A549 (cell line): ENCODE measurements at regions not wholly inside any gene's neighbourhood (a gene's known extent, or its start where the extent isn't known, plus 50 kb on each side); places are given as distances from the start of the nearest gene placed in this dataset.

ENCODE experiments used
- CHD2 ChIP-seq: fragments of 150-350 bp; IDR thresholded peaks from 2 replicates; pipeline ENCODE4 v1.6.1; 2014; ENCODE audit warnings: low read length; ENCODE audit not compliant: partially characterized antibody
- EP300 ChIP-seq, 2 experiments: fragments of >200 bp; sonication (Bioruptor Twin); formaldehyde crosslinking; IDR thresholded peaks; 2 replicates in 1 of 2; 3 replicates in 1 of 2; pipeline ENCODE4 v1.6.1; 2016 to 2017
- KDM1A ChIP-seq: fragments of 200-600 bp; sonication (generic); IDR thresholded peaks from 2 replicates; pipeline ENCODE4 v1.6.1; 2016; ENCODE audit warnings: low read depth, mild to moderate bottlenecking
- SMC3 ChIP-seq: fragments of >200 bp; sonication (Bioruptor Twin); formaldehyde crosslinking; IDR thresholded peaks from 3 replicates; pipeline ENCODE4 v1.6.1; 2018; ENCODE audit warnings: inconsistent platforms
- ZFP36 ChIP-seq: fragments of 450-650 bp; IDR thresholded peaks from 2 replicates; pipeline ENCODE4 v1.6.1; 2014; ENCODE audit warnings: borderline replicate concordance; ENCODE audit not compliant: partially characterized antibody
- ZSCAN20 ChIP-seq: fragments of 250-450 bp; sonication (Bioruptor Pico); IDR thresholded peaks from 2 replicates; pipeline ENCODE4 v1.8.0; 2022; ENCODE audit warnings: mild to moderate bottlenecking, moderate library complexity
- TF ChIP-seq, protein P1 (sequence below): fragments of >200 bp; sonication (Bioruptor Twin); formaldehyde crosslinking; IDR thresholded peaks from 3 replicates; pipeline ENCODE4 v1.5.1; 2016
- TF ChIP-seq, protein P2 (sequence below): fragments of 450-650 bp; IDR thresholded peaks from 2 replicates; pipeline ENCODE4 v1.6.1; 2014; ENCODE audit warnings: antibody characterized with exemption

DNA sequence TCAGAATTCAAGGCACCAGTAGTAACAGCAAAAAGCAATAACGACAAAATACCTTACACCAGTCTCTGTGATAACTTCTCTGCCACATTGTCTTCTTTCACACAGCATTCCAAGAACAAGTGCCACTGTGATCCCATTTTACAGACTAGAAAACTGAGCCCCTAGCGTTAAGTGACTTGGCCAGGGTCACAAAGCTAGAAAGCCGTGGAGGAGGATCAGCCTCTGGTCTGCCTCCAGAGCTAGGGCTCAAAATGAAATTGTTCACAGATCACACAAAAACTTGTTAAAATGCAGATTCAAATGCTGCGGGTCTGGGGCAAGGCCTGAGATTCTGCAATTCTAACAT lies 154.1 kb downstream of the FAM114A2 start:
- TF ChIP-seq, protein P1, sequence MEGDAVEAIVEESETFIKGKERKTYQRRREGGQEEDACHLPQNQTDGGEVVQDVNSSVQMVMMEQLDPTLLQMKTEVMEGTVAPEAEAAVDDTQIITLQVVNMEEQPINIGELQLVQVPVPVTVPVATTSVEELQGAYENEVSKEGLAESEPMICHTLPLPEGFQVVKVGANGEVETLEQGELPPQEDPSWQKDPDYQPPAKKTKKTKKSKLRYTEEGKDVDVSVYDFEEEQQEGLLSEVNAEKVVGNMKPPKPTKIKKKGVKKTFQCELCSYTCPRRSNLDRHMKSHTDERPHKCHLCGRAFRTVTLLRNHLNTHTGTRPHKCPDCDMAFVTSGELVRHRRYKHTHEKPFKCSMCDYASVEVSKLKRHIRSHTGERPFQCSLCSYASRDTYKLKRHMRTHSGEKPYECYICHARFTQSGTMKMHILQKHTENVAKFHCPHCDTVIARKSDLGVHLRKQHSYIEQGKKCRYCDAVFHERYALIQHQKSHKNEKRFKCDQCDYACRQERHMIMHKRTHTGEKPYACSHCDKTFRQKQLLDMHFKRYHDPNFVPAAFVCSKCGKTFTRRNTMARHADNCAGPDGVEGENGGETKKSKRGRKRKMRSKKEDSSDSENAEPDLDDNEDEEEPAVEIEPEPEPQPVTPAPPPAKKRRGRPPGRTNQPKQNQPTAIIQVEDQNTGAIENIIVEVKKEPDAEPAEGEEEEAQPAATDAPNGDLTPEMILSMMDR, result no peak
- TF ChIP-seq KDM1A, result no peak
- no peak for TF ChIP-seq ZSCAN20
- TF ChIP-seq, protein P2, sequence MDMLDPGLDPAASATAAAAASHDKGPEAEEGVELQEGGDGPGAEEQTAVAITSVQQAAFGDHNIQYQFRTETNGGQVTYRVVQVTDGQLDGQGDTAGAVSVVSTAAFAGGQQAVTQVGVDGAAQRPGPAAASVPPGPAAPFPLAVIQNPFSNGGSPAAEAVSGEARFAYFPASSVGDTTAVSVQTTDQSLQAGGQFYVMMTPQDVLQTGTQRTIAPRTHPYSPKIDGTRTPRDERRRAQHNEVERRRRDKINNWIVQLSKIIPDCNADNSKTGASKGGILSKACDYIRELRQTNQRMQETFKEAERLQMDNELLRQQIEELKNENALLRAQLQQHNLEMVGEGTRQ, result no peak
- no peak for TF ChIP-seq EP300 (IDR thresholded peaks at IDR 0.05)
- TF ChIP-seq ZFP36, result no peak
- TF ChIP-seq CHD2, result no peak
- no peak for TF ChIP-seq SMC3
